H1 (cell line): ENCODE measurements at regions not wholly inside any gene's neighbourhood (a gene's known extent, or its start where the extent isn't known, plus 50 kb on each side); places are given as distances from the start of the nearest gene placed in this dataset.

Experiments
- CTCF ChIA-PET: fragments of 300-600 bp; sonication (Branson Sonifier 250); formaldehyde crosslinking; loops from one replicate; lab custom pipeline; 2021; ENCODE audit not compliant: partially characterized antibody; lab: Charles Lee
- POLR2A ChIA-PET: fragments of 300-600 bp; sonication (Branson Sonifier 250); formaldehyde crosslinking; loops from one replicate; lab custom pipeline; 2021; ENCODE audit warnings: inconsistent platforms; ENCODE audit not compliant: partially characterized antibody; lab: Charles Lee
- DNase-seq, 2 experiments: peaks; one replicate each; pipeline versions ENCODE4 v3.0.0 to v3.0.0-alpha.2; 2010 to 2022; ENCODE audit warnings: low spot score in 2 of 2, low read depth in 1 of 2, mixed read lengths in 1 of 2
- FAIRE-seq: peaks from 2 replicates; lab custom pipeline; 2011; peaks lifted over from hg19 to GRCh38; lab: Jason Lieb, UNC
- H2AFZ ChIP-seq: 2 replicates; pipeline ENCODE4 v1.8.1; 2012; ENCODE audit warnings: low read length, inconsistent platforms
- H2AK5ac ChIP-seq: 2 replicates; pipeline ENCODE4 v1.6.1; 2013; ENCODE audit warnings: low read depth, low read length
- H2BK120ac ChIP-seq: replicated peaks from 2 replicates; pipeline ENCODE3; 2013; ENCODE audit warnings: low read depth, low read length, inconsistent platforms
- H2BK12ac ChIP-seq: 2 replicates; pipeline ENCODE4 v1.6.1; 2013; ENCODE audit warnings: low read depth, low read length
- H2BK15ac ChIP-seq: 2 replicates; pipeline ENCODE4 v1.6.1; 2013; ENCODE audit warnings: low read length
- H2BK20ac ChIP-seq: 2 replicates; pipeline ENCODE4 v1.6.1; 2013; ENCODE audit warnings: low read length
- H2BK5ac ChIP-seq: 2 replicates; pipeline ENCODE4 v1.6.1; 2013; ENCODE audit warnings: low read depth, low read length
- H3K14ac ChIP-seq: 2 replicates; pipeline ENCODE4 v1.6.1; 2013; ENCODE audit warnings: inconsistent platforms; ENCODE audit not compliant: insufficient read length
- H3K18ac ChIP-seq: 2 replicates; pipeline ENCODE4 v1.6.1; 2013; ENCODE audit warnings: low read length; ENCODE audit errors: extremely low read depth
- H3K23ac ChIP-seq: 2 replicates; pipeline ENCODE4 v1.6.1; 2013; ENCODE audit warnings: inconsistent platforms; ENCODE audit not compliant: insufficient read length
- H3K23me2 ChIP-seq: 2 replicates; pipeline ENCODE4 v1.6.1; 2013; ENCODE audit warnings: low read depth, low read length
- H3K27ac ChIP-seq: 2 replicates; pipeline ENCODE4 v1.6.1; 2011; ENCODE audit warnings: low read depth, low read length, inconsistent platforms
- H3K27me3 ChIP-seq, 4 experiments: replicated peaks in 1 of 4; 1 replicate in 1 of 4; 2 replicates in 3 of 4; pipeline versions ENCODE4 v1.6.1 to v1.8.1; 2011 to 2013; ENCODE audit warnings: low read length in 3 of 4, mild to moderate bottlenecking in 3 of 4, inconsistent platforms in 2 of 4, mixed read lengths in 2 of 4, moderate library complexity in 1 of 4; ENCODE audit not compliant: control insufficient read depth in 3 of 4, insufficient read depth in 3 of 4; ENCODE audit errors: extremely low read depth in 1 of 4
- H3K36me3 ChIP-seq, 4 experiments: 2 replicates each; pipeline versions ENCODE4 v1.6.1 to v1.8.1; 2011 to 2013; ENCODE audit warnings: mild to moderate bottlenecking in 4 of 4, low read length in 3 of 4, moderate library complexity in 2 of 4, control low read depth in 1 of 4, inconsistent platforms in 1 of 4; ENCODE audit not compliant: insufficient read depth in 4 of 4, control insufficient read depth in 2 of 4
- H3K4ac ChIP-seq: replicated peaks from 2 replicates; pipeline ENCODE3; 2013; ENCODE audit warnings: low read length, low read depth, mixed read lengths, inconsistent platforms; ENCODE audit not compliant: insufficient read length
- H3K4me1 ChIP-seq, 4 experiments: replicated peaks in 1 of 4; 1 replicate in 1 of 4; 2 replicates in 3 of 4; pipeline versions ENCODE4 v1.6.1 to v1.8.1; 2011 to 2013; ENCODE audit warnings: low read length in 3 of 4, inconsistent platforms in 2 of 4, mixed read lengths in 1 of 4; ENCODE audit not compliant: insufficient read depth in 4 of 4, control insufficient read depth in 3 of 4
- H3K4me2 ChIP-seq, 2 experiments: 2 replicates each; pipeline versions ENCODE4 v1.6.1 to v1.8.1; 2011 to 2013; ENCODE audit warnings: low read depth in 2 of 2, low read length in 2 of 2, control low read depth in 1 of 2, inconsistent platforms in 1 of 2, mild to moderate bottlenecking in 1 of 2; ENCODE audit not compliant: insufficient read depth in 1 of 2
- H3K4me3 ChIP-seq, 4 experiments: fragments of 200-600, 300-600 bp in 1 of 4; sonication (generic), shearing (Covaris generic), sonication (Bioruptor Twin) in 1 of 4; 2 replicates each; pipeline versions ENCODE4 v1.5.1 to v1.8.1; 2011 to 2016; ENCODE audit warnings: low read length in 4 of 4, low read depth in 3 of 4, control low read depth in 2 of 4, inconsistent platforms in 2 of 4, mild to moderate bottlenecking in 2 of 4, mixed read lengths in 1 of 4, moderate library complexity in 1 of 4; ENCODE audit not compliant: insufficient read depth in 2 of 4; ENCODE audit errors: extremely low read depth in 1 of 4
- H3K56ac ChIP-seq: replicated peaks from 2 replicates; pipeline ENCODE3; 2013; ENCODE audit warnings: low read depth, mild to moderate bottlenecking, mixed read lengths, low read length, inconsistent platforms; ENCODE audit not compliant: insufficient read length
- H3K79me1 ChIP-seq: 2 replicates; pipeline ENCODE4 v1.6.1; 2013; ENCODE audit warnings: low read depth, low read length, control low read depth
- H3K79me2 ChIP-seq, 2 experiments: 2 replicates each; pipeline versions ENCODE4 v1.6.1 to v1.8.1; 2012 to 2013; ENCODE audit warnings: low read length in 2 of 2, mild to moderate bottlenecking in 2 of 2, inconsistent platforms in 1 of 2; ENCODE audit not compliant: insufficient read depth in 2 of 2, control insufficient read depth in 1 of 2
- H3K9ac ChIP-seq, 4 experiments: replicated peaks in 1 of 4; 1 replicate in 1 of 4; 2 replicates in 3 of 4; pipeline versions ENCODE4 v1.6.1 to v1.8.1; 2011 to 2013; ENCODE audit warnings: low read depth in 3 of 4, low read length in 3 of 4, control low read depth in 2 of 4, mild to moderate bottlenecking in 2 of 4, moderate library complexity in 2 of 4, inconsistent platforms in 1 of 4; ENCODE audit errors: extremely low read depth in 1 of 4
- H3K9me3 ChIP-seq, 2 experiments: 2 replicates each; pipeline versions ENCODE4 v1.6.1 to v1.8.1; 2012 to 2013; ENCODE audit warnings: mild to moderate bottlenecking in 2 of 2, moderate library complexity in 2 of 2, control low read depth in 1 of 2, inconsistent platforms in 1 of 2, low read depth in 1 of 2, low read length in 1 of 2, mixed read lengths in 1 of 2; ENCODE audit not compliant: insufficient read depth in 2 of 2
- H4K20me1 ChIP-seq, 2 experiments: replicated peaks in 1 of 2; 2 replicates each; pipeline versions ENCODE3 to v1.8.1; 2011 to 2013; ENCODE audit warnings: inconsistent platforms in 2 of 2, low read length in 2 of 2, mild to moderate bottlenecking in 1 of 2; ENCODE audit not compliant: insufficient read depth in 2 of 2, control insufficient read depth in 1 of 2
- H4K5ac ChIP-seq: 2 replicates; pipeline ENCODE4 v1.6.1; 2013; ENCODE audit warnings: low read length, low read depth, mixed read lengths, inconsistent platforms; ENCODE audit not compliant: insufficient read length
- H4K8ac ChIP-seq: 2 replicates; pipeline ENCODE4 v1.8.0; 2013; ENCODE audit warnings: mild to moderate bottlenecking, moderate library complexity, low read length, inconsistent platforms; ENCODE audit not compliant: insufficient read depth; ENCODE audit errors: extremely low read depth
- H4K91ac ChIP-seq: replicated peaks from 2 replicates; pipeline ENCODE3; 2013; ENCODE audit warnings: low read length, mixed read lengths, inconsistent platforms; ENCODE audit not compliant: insufficient read length
- CBX5 ChIP-seq: fragments of 300-800, 300-1000 bp; sonication (generic); IDR thresholded peaks from 2 replicates; pipeline ENCODE4 v1.7.1; 2016; ENCODE audit warnings: antibody characterized with exemption, low read length, low read depth
- CHD1 ChIP-seq: IDR thresholded peaks from 2 replicates; pipeline ENCODE4 v1.6.1; 2012; ENCODE audit warnings: low read depth, low read length, improper control_type of control experiment
- POLR2A ChIP-seq, 2 experiments: IDR thresholded peaks; 1 replicate in 1 of 2; 2 replicates in 1 of 2; pipeline ENCODE4 v1.6.1; 2011; ENCODE audit warnings: low read depth in 2 of 2, low read length in 2 of 2, mild to moderate bottlenecking in 2 of 2; ENCODE audit errors: control extremely low read depth in 1 of 2
- SAP30 ChIP-seq: fragments of 300-600 bp; sonication (generic); IDR thresholded peaks from 2 replicates; pipeline ENCODE4 v1.7.1; 2012; ENCODE audit warnings: low read length, moderate library complexity, mild to moderate bottlenecking, inconsistent platforms; ENCODE audit not compliant: insufficient read depth, insufficient replicate concordance
- SUZ12 ChIP-seq: fragments of 200-600 bp; sonication (generic); IDR thresholded peaks from 2 replicates; pipeline ENCODE4 v1.6.1; 2012; ENCODE audit warnings: mild to moderate bottlenecking, inconsistent platforms, low read length, moderate library complexity, mixed read lengths
- TCF12 ChIP-seq: IDR thresholded peaks from 2 replicates; pipeline ENCODE4 v1.6.1; 2011; ENCODE audit warnings: low read depth, mild to moderate bottlenecking, low read length
- WGBS, 2 experiments: shearing (Covaris generic) in 1 of 2; methylation state at CpG; one replicate each; pipeline versions ENCODE4 v1.1.6 to v1.1.7; 2013 to 2015; ENCODE audit warnings: low lambda C conversion rate in 2 of 2, mixed read lengths in 2 of 2, inconsistent platforms in 1 of 2, low coverage in 1 of 2, missing lambda C conversion rate in 1 of 2; ENCODE audit not compliant: insufficient replicate concordance in 2 of 2, insufficient coverage in 1 of 2, insufficient read length in 1 of 2; ENCODE audit errors: extremely low coverage in 1 of 2, missing lambda C conversion rate in 1 of 2; 5-methylcytosine and 5-hydroxymethylcytosine counted together

- no peak overlapping the region for H3K27ac ChIP-seq
- H3K23me2 ChIP-seq: no peaks in the 10 kb centered on the region; the same call in 1 of the 2 replicates
- TF ChIP-seq SAP30 (no peak), SUZ12 (no peak), CBX5 (no peak), POLR2A (IDR thresholded peaks at IDR 0.05; ENCODE audit: control extremely low read depth in 1 of 2, low read depth in 2 of 2, low read length in 2 of 2) (no peak), CHD1 (no peak), TCF12 (no peak)
Measured at GRCh38 chr12:97118796-97119375, 211.8 kb downstream of the NEDD1 start.

More at GRCh38 chr12:97118796-97119375, 211.8 kb downstream of the NEDD1 start:
- no peak overlapping the region for H2AK5ac ChIP-seq
- H3K14ac ChIP-seq: no peak overlapping the region
- WGBS, 2 experiments: 89% methylated on average over 8 of the region's 8 CpGs; no CpG with 5 or more reads in 1 of the 2 experiments
- no peak overlapping the region for H3K4me2 ChIP-seq
- H4K20me1 ChIP-seq: no peaks in the 10 kb centered on the region
- H3K9me3 ChIP-seq: no peaks in the 10 kb centered on the region
- H4K8ac ChIP-seq: no peak overlapping the region
- no peaks in the 10 kb centered on the region for H3K36me3 ChIP-seq
- H2BK12ac ChIP-seq: no peak overlapping the region
- ChIA-PET POLR2A (no interaction called here), CTCF (interaction anchor here (0.6 to 1.0 kb wide), 3 partner anchors 26 to 83 kb away, joined by 3 read pairs; no protein-coding TSS in a partner anchor)
- H3K18ac ChIP-seq: no peak overlapping the region
- no peak overlapping the region for H3K23ac ChIP-seq
- H3K4ac ChIP-seq: no peak overlapping the region
- H4K91ac ChIP-seq: no peak overlapping the region
- H2BK20ac ChIP-seq: no peak overlapping the region
- H4K5ac ChIP-seq: no peak overlapping the region
- H3K4me1 ChIP-seq: peaks cover 0 to 2% (median under 1%) of the 10 kb centered on the region in 4 experiments; a peak in 1 of 7 replicates
- H3K27me3 ChIP-seq: no peaks in the 10 kb centered on the region
- H2AFZ ChIP-seq: 0 out of 2 replicates have a peak overlapping the region, but pooled peaks have one; percentile 0
- no peak overlapping the region for H3K56ac ChIP-seq
- H3K9ac ChIP-seq: no peak overlapping the region
- H2BK5ac ChIP-seq: no peak overlapping the region
- FAIRE-seq (no peak), DNase-seq (no peak)
- no peaks in the 10 kb centered on the region for H3K79me2 ChIP-seq
- H3K79me1 ChIP-seq: no peaks in the 10 kb centered on the region
- H3K4me3 ChIP-seq: no peak overlapping the region
- no peak overlapping the region for H2BK120ac ChIP-seq
- peak overlapping the region; percentile 5; the same call in 1 of the 2 replicates for H2BK15ac ChIP-seq
